Esophagus (tissue), 2 donors: ENCODE measurements at regions not wholly inside any gene's neighbourhood (a gene's known extent, or its start where the extent isn't known, plus 50 kb on each side); places are given as distances from the start of the nearest gene placed in this dataset.

Experiments
- H3K27ac ChIP-seq, 2 donors: one replicate each; pipeline ENCODE4 v1.5.1; 2013; ENCODE audit warnings: low read depth in 2 of 2, mild to moderate bottlenecking in 2 of 2, inconsistent platforms in 1 of 2, low read length in 1 of 2, moderate library complexity in 1 of 2
- H3K27me3 ChIP-seq, 2 donors: one replicate each; pipeline ENCODE4 v1.6.1; 2013; ENCODE audit warnings: low read length in 2 of 2, control low read depth in 1 of 2, mild to moderate bottlenecking in 1 of 2; ENCODE audit not compliant: insufficient read depth in 2 of 2, control insufficient read depth in 1 of 2
- H3K36me3 ChIP-seq, 2 donors: one replicate each; pipeline ENCODE4 v1.6.1; 2013; ENCODE audit warnings: low read length in 1 of 2; ENCODE audit not compliant: control insufficient read depth in 2 of 2, insufficient read depth in 2 of 2
- H3K4me1 ChIP-seq, 2 donors: one replicate each; pipeline ENCODE4 v1.6.1; 2013; ENCODE audit warnings: low read length in 1 of 2; ENCODE audit not compliant: control insufficient read depth in 2 of 2, insufficient read depth in 2 of 2
- H3K4me3 ChIP-seq, 2 donors: one replicate each; pipeline ENCODE4 v1.5.1; 2013; ENCODE audit warnings: low read length in 2 of 2, mild to moderate bottlenecking in 2 of 2, low read depth in 1 of 2, moderate library complexity in 1 of 2
- H3K9me3 ChIP-seq, 2 donors: one replicate each; pipeline ENCODE4 v1.6.1; 2013; ENCODE audit warnings: mild to moderate bottlenecking in 2 of 2, low read depth in 1 of 2, low read length in 1 of 2, moderate library complexity in 1 of 2; ENCODE audit not compliant: control insufficient read depth in 2 of 2, insufficient read depth in 1 of 2
- WGBS, 2 donors: extraction: QIAGEN DNeasy Blood & Tissue Kit; methylation state at CpG; one replicate each; pipeline ENCODE4 v1.1.7; 2013; 5-methylcytosine and 5-hydroxymethylcytosine counted together
- donor health status: healthy with polysubstance abuse.
- donor health status: Bipolar disorder and iron deficiency.

DNA sequence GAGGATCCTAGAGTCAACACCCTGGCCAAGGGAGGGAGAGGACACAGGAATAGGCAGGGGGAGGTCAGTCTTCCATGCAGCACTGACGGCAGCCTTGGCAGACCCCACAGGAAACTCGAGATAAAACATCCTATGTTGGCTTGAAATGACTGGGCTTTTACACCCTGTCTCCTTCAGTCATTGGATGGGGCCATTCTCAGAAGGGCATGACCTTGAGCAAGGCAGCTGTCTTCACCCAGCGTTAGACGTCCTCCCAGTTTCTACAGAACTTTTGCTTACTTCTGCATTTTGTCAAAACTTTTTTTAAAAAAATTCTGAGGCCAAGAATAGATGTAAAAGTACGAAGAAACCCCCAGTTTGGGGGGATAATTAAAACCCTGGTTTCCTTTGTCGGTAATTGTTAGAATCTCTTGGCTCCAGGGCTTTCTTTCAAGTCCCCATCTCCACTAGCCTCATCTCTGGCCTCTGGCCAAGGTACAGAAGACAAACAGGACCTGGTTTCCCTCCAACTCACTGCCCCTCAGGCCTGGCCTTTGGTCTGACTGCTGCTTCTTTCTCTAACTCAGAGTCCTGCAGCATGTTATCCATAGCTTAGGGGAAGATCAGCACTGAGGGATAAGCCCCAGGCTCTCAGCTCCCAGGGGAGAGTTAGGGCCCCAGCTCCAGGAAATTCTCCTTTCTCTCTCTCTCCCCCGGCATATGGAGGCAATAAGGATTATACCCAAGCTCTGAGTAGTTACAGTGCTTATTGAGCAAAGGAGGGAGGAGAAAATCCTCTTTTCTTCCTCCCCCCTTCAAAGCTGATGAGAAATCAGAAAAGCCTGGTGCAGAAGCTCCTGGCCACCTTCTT, 51.6 kb upstream of the KCND3 start:
- Histone ChIP-seq H3K27me3 (no peaks in the 10 kb centered on the region), H3K36me3 (no peaks in the 10 kb centered on the region)
- 42 to 55% methylated on average over 7 of the region's 7 CpGs for WGBS, 2 donors

DNA sequence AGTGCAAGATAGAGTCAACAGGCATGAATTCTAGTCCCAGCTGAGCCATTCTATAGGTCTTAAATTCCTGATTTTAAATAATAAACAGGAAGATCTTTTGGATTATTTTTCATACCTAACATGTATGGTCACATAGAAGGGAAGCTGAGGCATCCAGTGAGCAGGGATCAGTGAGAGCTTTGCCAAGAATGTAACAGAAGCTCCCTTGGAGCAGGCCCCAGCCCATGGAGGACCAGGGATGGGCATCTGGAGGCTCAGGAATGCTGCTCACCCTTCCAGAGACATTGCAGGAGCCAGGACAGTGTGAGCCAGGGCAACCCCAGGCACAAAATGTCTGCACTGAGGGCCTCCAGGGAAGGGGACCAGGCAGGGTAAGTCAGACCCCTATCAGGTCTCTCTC, 54.4 kb upstream of the KCND3 start:
- Histone ChIP-seq H3K27me3 (no peaks in the 10 kb centered on the region), H3K27ac (no peak overlapping the region), H3K9me3 (no peaks in the 10 kb centered on the region), H3K4me3 (no peak overlapping the region), H3K36me3 (no peaks in the 10 kb centered on the region), H3K4me1 (no peaks in the 10 kb centered on the region)

More for the DNA sequence above, 51.6 kb upstream of the KCND3 start:
- Histone ChIP-seq H3K4me1 (no peaks in the 10 kb centered on the region), H3K9me3 (no peaks in the 10 kb centered on the region), H3K4me3 (no peak overlapping the region), H3K27ac (no peak overlapping the region)

DNA sequence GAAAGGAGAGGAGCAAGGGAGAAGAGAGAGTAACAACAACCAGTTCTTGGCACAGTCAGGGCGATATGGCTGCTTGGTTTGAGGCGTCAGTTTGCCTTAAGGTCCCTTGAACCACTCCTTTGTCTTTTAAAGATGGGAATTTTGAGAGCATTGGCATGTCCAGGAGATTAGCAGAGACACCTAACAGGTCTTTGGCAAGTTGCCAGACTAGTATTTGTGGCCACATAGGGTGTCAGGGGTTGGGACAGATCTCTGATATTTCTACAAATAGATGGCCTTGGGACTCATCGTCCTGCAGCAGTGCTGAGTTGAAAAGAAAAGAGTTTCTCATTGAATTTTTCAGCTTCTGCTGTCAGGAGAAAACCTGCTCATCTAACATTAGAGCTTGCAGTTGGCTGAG, 55.3 kb upstream of the KCND3 start:
- H3K27me3 ChIP-seq, result no peaks in the 10 kb centered on the region
- H3K27ac ChIP-seq, result no peak overlapping the region
- no peaks in the 10 kb centered on the region for H3K36me3 ChIP-seq
- H3K4me3 ChIP-seq, result no peak overlapping the region
- H3K4me1 ChIP-seq, result no peaks in the 10 kb centered on the region
- 70 to 78% methylated on average over 3 of the region's 3 CpGs for WGBS, 2 donors
- no peaks in the 10 kb centered on the region for H3K9me3 ChIP-seq

DNA sequence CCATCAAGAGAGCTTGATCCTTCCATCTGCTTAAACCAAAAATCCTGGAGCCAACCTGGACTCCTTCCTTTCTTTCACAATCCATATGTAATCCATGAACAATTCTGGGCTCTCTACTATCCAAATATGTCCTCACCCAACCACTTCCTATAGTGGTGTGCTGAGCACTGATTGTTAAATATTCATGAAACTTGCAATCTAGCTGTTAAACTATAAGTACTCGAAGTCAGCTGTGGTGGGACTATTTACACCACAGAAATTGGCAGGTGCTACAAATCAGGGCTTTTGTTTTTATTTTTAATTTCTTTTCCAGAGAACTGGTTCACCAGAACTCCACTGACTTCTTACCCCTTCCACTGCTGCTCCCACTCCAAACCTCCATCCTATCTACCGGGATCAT, 57.2 kb upstream of the KCND3 start:
- Histone ChIP-seq H3K4me1 (peaks cover 0 to 2% of the 10 kb centered on the region in 2 donors), H3K27me3 (no peaks in the 10 kb centered on the region), H3K27ac (no peak overlapping the region), H3K36me3 (no peaks in the 10 kb centered on the region), H3K4me3 (no peak overlapping the region), H3K9me3 (no peaks in the 10 kb centered on the region)
- WGBS, 2 donors, result 61 to 92% methylated on average over 2 of the region's 2 CpGs

DNA sequence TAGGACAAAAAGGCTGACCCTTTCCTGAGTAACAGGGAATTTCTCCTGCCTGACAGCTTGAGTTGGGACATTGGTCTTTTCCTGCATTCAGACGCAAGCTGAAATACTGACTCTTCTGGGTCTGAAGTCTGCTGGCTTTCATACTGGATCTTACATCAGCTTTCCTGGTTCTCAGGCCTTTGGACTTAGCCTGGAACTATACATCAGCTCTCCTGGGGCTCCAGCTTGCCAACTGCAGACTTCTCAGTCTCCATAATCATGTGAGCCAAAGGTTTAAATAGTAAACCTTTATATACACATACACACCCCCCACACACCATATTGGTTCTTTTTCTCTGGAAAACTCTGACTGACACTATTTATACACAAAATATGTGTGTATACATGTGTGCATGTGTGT, 59.0 kb upstream of the KCND3 start:
- Histone ChIP-seq H3K27me3 (no peaks in the 10 kb centered on the region), H3K9me3 (no peaks in the 10 kb centered on the region), H3K4me3 (no peak overlapping the region), H3K4me1 (peaks cover 0 to 2% of the 10 kb centered on the region in 2 donors), H3K36me3 (no peaks in the 10 kb centered on the region), H3K27ac (no peak overlapping the region)
- 78 to 89% methylated on average over 1 of the region's 1 CpG for WGBS, 2 donors

DNA sequence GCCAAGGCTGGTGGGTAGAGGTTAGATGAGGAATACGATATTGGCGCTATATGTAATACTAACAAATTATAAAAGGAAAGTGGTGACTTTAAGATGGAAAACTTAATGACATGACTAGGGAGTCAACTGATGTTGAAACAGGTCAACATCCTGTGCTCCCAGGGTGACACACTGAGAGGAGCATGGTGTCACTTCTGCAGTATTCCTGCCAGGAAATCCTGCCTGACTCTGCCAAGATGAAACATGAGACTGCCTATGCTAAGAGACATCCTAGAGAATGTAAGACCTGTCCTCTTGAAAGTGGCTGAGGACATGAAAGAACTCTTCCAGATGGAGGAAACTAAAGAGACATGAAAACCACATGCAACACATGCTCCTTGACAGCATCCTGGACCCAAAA, 65.0 kb upstream of the KCND3 start:
- Histone ChIP-seq H3K4me1 (peaks cover 2 to 3% of the 10 kb centered on the region in 2 donors), H3K36me3 (no peaks in the 10 kb centered on the region), H3K4me3 (no peak overlapping the region), H3K9me3 (no peaks in the 10 kb centered on the region), H3K27me3 (no peaks in the 10 kb centered on the region), H3K27ac (no peak overlapping the region)
- 89 to 94% methylated on average over 2 of the region's 2 CpGs for WGBS, 2 donors

DNA sequence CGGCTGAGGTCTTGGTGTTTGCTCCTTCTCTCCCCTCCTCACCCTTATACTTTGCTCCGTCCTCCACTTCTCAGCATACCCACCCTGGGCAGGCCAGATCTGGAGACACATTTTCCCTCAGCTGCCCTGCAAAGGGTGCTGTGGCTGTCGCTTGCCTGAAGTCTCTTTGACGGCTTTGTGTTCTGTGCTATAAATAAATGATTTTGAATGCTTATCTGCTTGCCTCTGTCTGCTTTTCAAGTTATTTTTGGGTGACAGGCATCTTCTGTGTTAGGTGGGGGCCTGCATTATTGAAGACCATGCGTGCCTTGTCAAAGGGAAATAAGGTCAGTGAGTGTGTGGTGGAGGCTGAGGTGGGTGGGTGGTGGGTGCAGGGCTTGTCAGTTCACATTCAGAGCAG, 66.9 kb upstream of the KCND3 start:
- no peaks in the 10 kb centered on the region for H3K9me3 ChIP-seq
- H3K4me3 ChIP-seq, result no peak overlapping the region
- WGBS, 2 donors, result 75 to 79% methylated on average over 5 of the region's 5 CpGs
- H3K27me3 ChIP-seq, result no peaks in the 10 kb centered on the region
- no peaks in the 10 kb centered on the region for H3K36me3 ChIP-seq
- H3K4me1 ChIP-seq, result peaks cover 2 to 12% of the 10 kb centered on the region in 2 donors
- H3K27ac ChIP-seq, result no peak overlapping the region

DNA sequence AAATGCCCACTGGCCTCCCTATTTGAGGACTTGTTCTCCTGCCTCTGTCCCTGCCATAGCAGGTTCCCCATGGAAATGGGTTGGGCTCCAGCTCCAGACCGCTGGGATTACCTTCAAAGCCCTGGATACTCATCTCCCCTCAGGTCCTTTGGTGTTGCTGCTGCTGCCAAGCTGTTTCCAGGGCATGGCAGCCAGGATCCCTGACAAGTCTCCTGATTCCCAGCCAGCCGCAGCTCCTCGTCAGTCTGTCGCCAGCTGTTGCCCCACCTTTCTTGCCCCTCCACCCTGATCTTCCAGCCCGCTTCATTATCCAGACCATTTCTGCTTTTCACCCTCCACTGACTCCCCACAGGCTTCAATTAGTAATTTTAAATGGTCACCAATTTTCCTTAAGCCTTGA, 68.3 kb upstream of the KCND3 start:
- WGBS, 2 donors, result 48 to 67% methylated on average over 5 of the region's 5 CpGs
- Histone ChIP-seq H3K27me3 (no peaks in the 10 kb centered on the region), H3K9me3 (no peaks in the 10 kb centered on the region), H3K4me1 (peaks cover 3 to 14% of the 10 kb centered on the region in 2 donors), H3K4me3 (no peak overlapping the region), H3K27ac (no peak overlapping the region), H3K36me3 (no peaks in the 10 kb centered on the region)

DNA sequence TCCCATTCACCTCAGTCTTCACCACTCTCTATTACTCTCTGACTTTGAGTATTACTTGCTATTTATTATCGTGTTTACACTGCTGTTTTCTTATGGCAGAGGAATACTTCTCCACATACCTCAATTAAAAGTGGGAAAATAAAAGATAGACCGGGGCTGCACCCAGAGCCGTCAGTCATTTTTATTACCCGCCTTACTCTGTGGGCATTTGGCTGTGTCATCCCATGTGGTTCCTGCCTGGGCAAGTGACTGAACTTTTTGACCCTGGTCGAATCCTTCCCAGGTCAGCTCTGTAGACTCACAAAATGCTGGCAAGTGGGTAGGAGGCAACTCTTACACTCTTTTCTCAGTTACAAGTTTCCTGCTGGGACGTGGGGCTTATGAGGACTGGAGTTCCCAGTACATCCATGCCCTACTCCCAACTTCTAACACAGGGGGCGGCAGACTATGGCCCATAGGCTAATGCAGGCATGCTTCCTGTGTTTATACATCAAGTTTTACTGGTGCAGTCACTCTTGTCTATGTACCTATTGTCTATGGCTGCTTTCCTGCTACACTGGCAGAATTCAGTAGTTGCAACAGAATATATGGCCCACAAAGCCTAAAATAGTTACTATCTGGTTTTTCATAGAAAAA, 69.5 kb upstream of the KCND3 start:
- no peak overlapping the region for H3K4me3 ChIP-seq
- no peaks in the 10 kb centered on the region for H3K36me3 ChIP-seq
- no peaks in the 10 kb centered on the region for H3K9me3 ChIP-seq
- 50 to 60% methylated on average over 7 of the region's 7 CpGs for WGBS, 2 donors
- H3K27ac ChIP-seq, result peak overlapping the region in 1 of 2 donors; percentile 34
- peaks cover 3 to 14% of the 10 kb centered on the region in 2 donors for H3K4me1 ChIP-seq
- no peaks in the 10 kb centered on the region for H3K27me3 ChIP-seq

DNA sequence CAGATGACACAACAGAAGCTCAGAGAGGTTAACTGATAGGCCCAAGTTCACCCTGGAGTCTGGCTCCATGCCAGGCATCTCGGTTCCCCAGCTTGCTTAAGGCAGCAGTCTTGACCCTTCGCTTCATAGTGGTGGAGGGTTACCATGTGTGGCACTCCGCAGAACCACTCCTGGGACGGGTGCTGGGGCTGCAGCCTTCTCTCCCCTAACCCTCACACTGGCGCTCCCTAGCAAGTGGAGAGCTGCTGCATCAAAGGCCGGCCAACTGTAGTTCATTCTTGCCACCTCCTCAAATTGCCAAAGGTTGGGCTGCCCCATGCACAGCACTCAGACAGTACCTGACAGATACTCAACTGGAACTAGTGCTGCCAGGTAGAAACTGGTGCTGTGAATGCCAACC, 70.2 kb upstream of the KCND3 start:
- 74 to 82% methylated on average over 6 of the region's 6 CpGs for WGBS, 2 donors
- H3K4me1 ChIP-seq, result peaks cover 3 to 14% of the 10 kb centered on the region in 2 donors

More for the DNA sequence above, 70.2 kb upstream of the KCND3 start:
- H3K4me3 ChIP-seq, result no peak overlapping the region
- H3K9me3 ChIP-seq, result no peaks in the 10 kb centered on the region
- no peaks in the 10 kb centered on the region for H3K36me3 ChIP-seq
- H3K27me3 ChIP-seq, result no peaks in the 10 kb centered on the region
- H3K27ac ChIP-seq, result no peak overlapping the region
